MM.1S (cell line): ENCODE measurements at regions not wholly inside any gene's neighbourhood (a gene's known extent, or its start where the extent isn't known, plus 50 kb on each side); places are given as distances from the start of the nearest gene placed in this dataset.
A peak's percentile ranks its signal among the peaks of the same experiment; 100 is the strongest.
"Not testable (repeated sequence)": the region's sequence is repeated elsewhere in the genome, so short reads cannot be mapped to it uniquely, and the experiment has no call there.

Source experiments
- DNase-seq: peaks from one replicate; pipeline ENCODE4 v3.0.0-alpha.2; 2015
- H2AFZ ChIP-seq: fragments of 300-600 bp; sonication (generic); 2 replicates; pipeline ENCODE4 v1.6.0; 2016; ENCODE audit warnings: antibody characterized with exemption, low read length
- H3F3A ChIP-seq: fragments of 300-600 bp; sonication (generic); 2 replicates; pipeline ENCODE4 v1.6.1; 2016; ENCODE audit warnings: mild to moderate bottlenecking, antibody characterized with exemption, low read length, moderate library complexity, mixed read lengths; ENCODE audit not compliant: insufficient read depth
- H3K27ac ChIP-seq: fragments of 300-600 bp; sonication (generic); 2 replicates; pipeline ENCODE4 v1.5.1; 2016; ENCODE audit warnings: mild to moderate bottlenecking, low read length
- H3K27me3 ChIP-seq: fragments of 300-600 bp; sonication (generic); replicated peaks from 2 replicates; pipeline ENCODE4 v1.6.0; 2016; ENCODE audit warnings: low read length; ENCODE audit not compliant: insufficient read depth
- H3K36me3 ChIP-seq: fragments of 300-600 bp; sonication (generic); replicated peaks from 2 replicates; pipeline ENCODE4 v1.6.1; 2016; ENCODE audit warnings: mild to moderate bottlenecking, low read length, mixed read lengths; ENCODE audit not compliant: insufficient read depth
- H3K4me1 ChIP-seq: fragments of 300-600 bp; sonication (generic); 2 replicates; pipeline ENCODE4 v1.6.1; 2016; ENCODE audit warnings: low read length, mixed read lengths
- H3K4me2 ChIP-seq: fragments of 300-600 bp; sonication (generic); 2 replicates; pipeline ENCODE4 v1.6.0; 2016; ENCODE audit warnings: low read depth, low read length
- H3K4me3 ChIP-seq: fragments of 300-600 bp; sonication (generic); 2 replicates; pipeline ENCODE4 v1.5.1; 2016; ENCODE audit warnings: low read length, mixed read lengths
- H3K79me2 ChIP-seq: fragments of 300-600 bp; sonication (generic); 2 replicates; pipeline ENCODE4 v1.6.1; 2016; ENCODE audit warnings: mixed run types, low read length, mixed read lengths
- H3K9ac ChIP-seq: fragments of 300-600 bp; sonication (generic); 2 replicates; pipeline ENCODE4 v1.6.1; 2016; ENCODE audit warnings: low read length, mixed read lengths
- H3K9me2 ChIP-seq: fragments of 300-600 bp; sonication (generic); replicated peaks from 2 replicates; pipeline ENCODE4 v1.6.1; 2016; ENCODE audit warnings: mild to moderate bottlenecking, low read length, mixed read lengths; ENCODE audit not compliant: insufficient read depth
- H3K9me3 ChIP-seq: fragments of 300-600 bp; sonication (generic); replicated peaks from 2 replicates; pipeline ENCODE4 v1.6.1; 2016; ENCODE audit warnings: mild to moderate bottlenecking, low read length, mixed read lengths; ENCODE audit not compliant: insufficient read depth
- H4K20me1 ChIP-seq: fragments of 300-600 bp; sonication (generic); 2 replicates; pipeline ENCODE4 v1.6.1; 2016; ENCODE audit warnings: mild to moderate bottlenecking, low read length, moderate library complexity, mixed read lengths; ENCODE audit not compliant: insufficient read depth
- CTCF ChIP-seq: fragments of 300-600 bp; sonication (generic); IDR thresholded peaks from 2 replicates; pipeline ENCODE4 v1.5.1; 2016; ENCODE audit warnings: antibody characterized with exemption, low read length, mixed read lengths
- EZH2 ChIP-seq: fragments of 300-600 bp; sonication (generic); optimal IDR thresholded peaks from 2 replicates; pipeline ENCODE3; 2017; ENCODE audit warnings: low read depth, mild to moderate bottlenecking, antibody characterized with exemption, low read length, mixed read lengths
- EZH2phosphoT487 ChIP-seq: fragments of 300-600 bp; sonication (generic); IDR thresholded peaks from 2 replicates; pipeline ENCODE4 v1.6.1; 2018; ENCODE audit warnings: antibody characterized with exemption, low read length

GRCh38 chr1:815147-815922 lies 108.4 kb upstream of the SAMD11 start:
- H3F3A ChIP-seq, DNase-seq, H4K20me1 ChIP-seq, H3K4me3 ChIP-seq, H3K4me1 ChIP-seq, H2AFZ ChIP-seq, H3K9me2 ChIP-seq, H3K9ac ChIP-seq, H3K9me3 ChIP-seq, H3K27ac ChIP-seq, H3K36me3 ChIP-seq, H3K4me2 ChIP-seq, H3K27me3 ChIP-seq, H3K79me2 ChIP-seq: not testable (repeated sequence)

GRCh38 chr1:817071-817599 lies 106.6 kb upstream of the SAMD11 start:
- not testable (repeated sequence) for H3F3A ChIP-seq, H3K9ac ChIP-seq, H3K36me3 ChIP-seq, H3K9me2 ChIP-seq, H3K27me3 ChIP-seq, H2AFZ ChIP-seq, H3K4me1 ChIP-seq, H3K4me3 ChIP-seq, H3K9me3 ChIP-seq, H3K79me2 ChIP-seq, H4K20me1 ChIP-seq
- peak; percentile 10 for DNase-seq
- Histone ChIP-seq H3K27ac (peak overlapping the region; percentile 32; the same call in 1 of the 2 replicates), H3K4me2 (peak overlapping the region; percentile 17; the same call in 1 of the 2 replicates)

GRCh38 chr1:817658-818617 lies 105.8 kb upstream of the SAMD11 start:
- H3K9me2 ChIP-seq, DNase-seq, H3K4me3 ChIP-seq, H3F3A ChIP-seq, H3K79me2 ChIP-seq, H2AFZ ChIP-seq, H3K4me2 ChIP-seq, H3K36me3 ChIP-seq, H3K9me3 ChIP-seq, H4K20me1 ChIP-seq, H3K9ac ChIP-seq, H3K27ac ChIP-seq, H3K4me1 ChIP-seq, H3K27me3 ChIP-seq: not testable (repeated sequence)

GRCh38 chr1:818618-819291 lies 105.0 kb upstream of the SAMD11 start:
- Histone ChIP-seq H3K27ac (no peak overlapping the region), H3K9me2 (no peaks in the 10 kb centered on the region), H2AFZ (no peak overlapping the region), H3K79me2 (peaks cover 6% of the 10 kb centered on the region; the same call in 1 of the 2 replicates), H3K4me3 (no peak overlapping the region), H3K4me1 (no peaks in the 10 kb centered on the region), H3K36me3 (no peaks in the 10 kb centered on the region), H3K4me2 (no peak overlapping the region), H3K9ac (no peak overlapping the region), H3K27me3 (no peaks in the 10 kb centered on the region), H3F3A (no peaks in the 10 kb centered on the region), H3K9me3 (no peaks in the 10 kb centered on the region), H4K20me1 (no peaks in the 10 kb centered on the region)
- DNase-seq: no peak
- TF ChIP-seq CTCF (no peak), EZH2 (no peak), EZH2phosphoT487 (no peak)
